ENCODE measurements at regions not wholly inside any gene's neighbourhood (a gene's known extent, or its start where the extent isn't known, plus 50 kb on each side); places are given as distances from the start of the nearest gene placed in this dataset.

DNA sequence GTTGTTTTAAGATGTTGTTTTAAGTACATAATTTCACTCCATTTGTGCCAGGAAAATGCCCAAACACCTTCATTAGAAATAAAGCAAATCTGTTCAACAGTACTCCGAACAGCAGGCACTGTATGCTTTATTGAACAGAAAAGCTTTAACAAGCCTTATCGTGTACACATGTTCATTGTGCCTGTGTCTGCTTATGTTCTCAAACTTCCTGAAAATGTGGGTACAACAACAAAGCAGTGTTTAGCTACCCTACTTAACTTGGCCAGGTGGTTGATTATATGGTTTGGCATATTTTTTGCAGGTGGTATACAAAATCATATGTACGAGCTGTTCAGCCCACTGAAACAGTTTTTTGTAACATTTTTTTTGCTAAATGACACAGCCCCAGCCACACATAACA lies 718.0 kb downstream of the DACH1 start:
- H3K79me2 ChIP-seq (ENCODE audit: insufficient read depth, low read length) = no peaks in the 10 kb centered on the region
- H3K27ac ChIP-seq (ENCODE audit: low read length) = no peak overlapping the region
- H2AFZ ChIP-seq (ENCODE audit: low read depth, low read length) = no peak overlapping the region
- no peak for DNase-seq
- H3K36me3 ChIP-seq (ENCODE audit: insufficient read depth, low read length) = no peaks in the 10 kb centered on the region
- no peak for ATAC-seq (ENCODE audit: insufficient read depth, low read depth)
- no peaks in the 10 kb centered on the region for H4K20me1 ChIP-seq (ENCODE audit: insufficient read depth, low read length)
- TF ChIP-seq EZH2 (IDR thresholded peaks at IDR 0.05; ENCODE audit: borderline replicate concordance, low read depth, low read length, severe bottlenecking) = no peak
- TF ChIP-seq CTCF (IDR thresholded peaks at IDR 0.05; ENCODE audit: borderline replicate concordance, extremely low read depth, low read length, poor library complexity, severe bottlenecking) = no peak
- H3K4me2 ChIP-seq (ENCODE audit: insufficient read depth, low read length) = no peak overlapping the region
- H3K27me3 ChIP-seq (ENCODE audit: insufficient read depth, low read length, poor library complexity) = no peaks in the 10 kb centered on the region
- H3K4me3 ChIP-seq (ENCODE audit: low read depth in 1 of 2, low read length in 2 of 2) = no peak overlapping the region
- H3K9ac ChIP-seq (ENCODE audit: low read depth, low read length) = no peak overlapping the region
- no peaks in the 10 kb centered on the region for H3K4me1 ChIP-seq (ENCODE audit: insufficient read depth, low read length)
- H3K9me3 ChIP-seq (ENCODE audit: insufficient read depth, low read length, severe bottlenecking) = no peaks in the 10 kb centered on the region

DNA sequence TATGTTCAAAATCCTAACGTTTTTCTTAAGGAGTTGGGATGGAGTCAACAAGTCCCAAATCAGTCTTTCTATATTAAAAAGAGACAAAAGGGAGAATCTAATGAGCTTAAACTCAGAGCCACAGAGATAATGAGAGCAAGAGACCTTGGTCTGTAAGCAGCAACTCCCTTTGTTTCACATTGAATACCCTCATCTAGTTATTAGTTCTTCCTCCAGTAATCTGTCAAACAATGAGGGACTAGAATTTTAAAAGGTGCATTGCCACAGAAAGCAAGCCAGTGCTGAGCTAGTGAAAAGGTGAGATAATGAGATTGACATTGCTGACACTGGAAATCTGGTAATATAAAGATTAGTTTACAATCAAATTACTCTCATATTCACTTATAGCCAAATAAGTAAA lies 718.6 kb downstream of the DACH1 start:
- DNase-seq (no peak), ATAC-seq (ENCODE audit: insufficient read depth, low read depth) (no peak)
- no peaks in the 10 kb centered on the region for H3K9me3 ChIP-seq (ENCODE audit: insufficient read depth, low read length, severe bottlenecking)
- H3K27me3 ChIP-seq (ENCODE audit: insufficient read depth, low read length, poor library complexity) = no peaks in the 10 kb centered on the region
- no peaks in the 10 kb centered on the region for H3K79me2 ChIP-seq (ENCODE audit: insufficient read depth, low read length)
- no peak overlapping the region for H3K27ac ChIP-seq (ENCODE audit: low read length)
- H3K36me3 ChIP-seq (ENCODE audit: insufficient read depth, low read length) = no peaks in the 10 kb centered on the region
- H2AFZ ChIP-seq (ENCODE audit: low read depth, low read length) = no peak overlapping the region
- no peaks in the 10 kb centered on the region for H4K20me1 ChIP-seq (ENCODE audit: insufficient read depth, low read length)
- no peak overlapping the region for H3K4me3 ChIP-seq (ENCODE audit: low read depth in 1 of 2, low read length in 2 of 2)
- no peak for TF ChIP-seq CTCF (IDR thresholded peaks at IDR 0.05; ENCODE audit: borderline replicate concordance, extremely low read depth, low read length, poor library complexity, severe bottlenecking)
- no peak for TF ChIP-seq EZH2 (IDR thresholded peaks at IDR 0.05; ENCODE audit: borderline replicate concordance, low read depth, low read length, severe bottlenecking)
- no peaks in the 10 kb centered on the region for H3K4me1 ChIP-seq (ENCODE audit: insufficient read depth, low read length)
- no peak overlapping the region for H3K9ac ChIP-seq (ENCODE audit: low read depth, low read length)
- H3K4me2 ChIP-seq (ENCODE audit: insufficient read depth, low read length) = no peak overlapping the region

DNA sequence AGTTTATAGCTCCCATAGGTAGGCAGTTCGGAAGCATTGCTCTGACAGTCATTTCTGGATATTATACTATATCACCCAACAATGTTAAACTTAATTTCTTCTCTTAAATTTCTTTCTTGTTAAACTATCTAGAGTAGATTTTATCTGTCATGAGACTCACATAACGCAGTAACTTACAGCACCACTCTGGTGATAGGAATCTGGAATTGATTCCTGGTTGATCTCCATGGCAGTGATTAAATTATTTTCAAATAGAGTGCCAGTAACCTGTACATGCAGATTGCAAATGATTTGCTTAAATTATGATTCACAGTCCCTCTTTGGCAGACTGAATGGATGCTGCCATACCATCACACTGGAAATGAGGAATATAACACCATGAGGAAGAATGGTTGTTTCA lies 722.1 kb downstream of the DACH1 start:
- no peak for ATAC-seq (ENCODE audit: insufficient read depth, low read depth)
- Histone ChIP-seq H3K27me3 (ENCODE audit: insufficient read depth, low read length, poor library complexity) (no peaks in the 10 kb centered on the region), H3K79me2 (ENCODE audit: insufficient read depth, low read length) (no peaks in the 10 kb centered on the region)

More for the DNA sequence above, 722.1 kb downstream of the DACH1 start:
- DNase-seq = no peak
- H3K4me2 ChIP-seq (ENCODE audit: insufficient read depth, low read length) = no peak overlapping the region
- H3K27ac ChIP-seq (ENCODE audit: low read length) = no peak overlapping the region
- no peak for TF ChIP-seq CTCF (IDR thresholded peaks at IDR 0.05; ENCODE audit: borderline replicate concordance, extremely low read depth, low read length, poor library complexity, severe bottlenecking)
- no peak for TF ChIP-seq EZH2 (IDR thresholded peaks at IDR 0.05; ENCODE audit: borderline replicate concordance, low read depth, low read length, severe bottlenecking)
- no peaks in the 10 kb centered on the region for H3K4me1 ChIP-seq (ENCODE audit: insufficient read depth, low read length)
- H3K9me3 ChIP-seq (ENCODE audit: insufficient read depth, low read length, severe bottlenecking) = no peaks in the 10 kb centered on the region
- H4K20me1 ChIP-seq (ENCODE audit: insufficient read depth, low read length) = no peaks in the 10 kb centered on the region
- H3K9ac ChIP-seq (ENCODE audit: low read depth, low read length) = no peak overlapping the region
- H3K4me3 ChIP-seq (ENCODE audit: low read depth in 1 of 2, low read length in 2 of 2) = no peak overlapping the region
- H2AFZ ChIP-seq (ENCODE audit: low read depth, low read length) = no peak overlapping the region
- H3K36me3 ChIP-seq (ENCODE audit: insufficient read depth, low read length) = no peaks in the 10 kb centered on the region

Data from DND-41 (cell line).